ENCODE measurements at regions not wholly inside any gene's neighbourhood (a gene's known extent, or its start where the extent isn't known, plus 50 kb on each side); places are given as distances from the start of the nearest gene placed in this dataset.

GRCh38 chr10:130814610-130815009, 496.9 kb downstream of the TCERG1L start:
- Histone ChIP-seq H2AFZ (replicated peaks; ENCODE audit: low read length, poor library complexity) (no peak overlapping the region), H3K23ac (ENCODE audit: low read depth, low read length) (no peak overlapping the region), H3K9me3 (ENCODE audit: control insufficient read depth, insufficient read depth, low read length) (peaks cover 44% of the 10 kb centered on the region), H3K4me1 (ENCODE audit: control insufficient read depth, insufficient read depth, low read length) (no peaks in the 10 kb centered on the region), H2BK120ac (ENCODE audit: low read depth, low read length) (no peak overlapping the region), H3K4me2 (ENCODE audit: low read depth, low read length) (no peak overlapping the region), H2AK5ac (ENCODE audit: low read depth, low read length) (no peak overlapping the region), H4K8ac (ENCODE audit: low read depth in 2 of 2, low read length in 2 of 2) (no peak overlapping the region), H3K27ac (ENCODE audit: insufficient read depth, low read length) (no peak overlapping the region), H3K79me1 (ENCODE audit: low read depth in 1 of 2, low read length in 2 of 2) (no peaks in the 10 kb centered on the region), H3K18ac (ENCODE audit: low read depth, low read length) (no peak overlapping the region), H4K5ac (ENCODE audit: low read depth, low read length) (no peak overlapping the region), H3K27me3 (ENCODE audit: control insufficient read depth, insufficient read depth, low read length) (no peaks in the 10 kb centered on the region), H3K9ac (ENCODE audit: low read depth, low read length) (no peak overlapping the region), H2BK15ac (ENCODE audit: low read depth, low read length) (no peak overlapping the region), H2BK20ac (ENCODE audit: low read depth, low read length) (no peak overlapping the region), H3K4ac (ENCODE audit: low read depth, low read length) (no peak overlapping the region), H2AK9ac (replicated peaks; ENCODE audit: low read depth, low read length, poor library complexity) (no peak overlapping the region), H4K20me1 (ENCODE audit: insufficient read depth, low read length) (no peaks in the 10 kb centered on the region), H3K56ac (ENCODE audit: extremely low read depth, insufficient read depth, low read length) (no peak overlapping the region), H3K36me3 (ENCODE audit: control insufficient read depth, insufficient read depth, low read length) (no peaks in the 10 kb centered on the region), H2BK5ac (ENCODE audit: low read depth, low read length, poor library complexity, severe bottlenecking) (no peak overlapping the region), H4K91ac (ENCODE audit: insufficient read depth, low read depth, low read length) (no peak overlapping the region), H3K14ac (replicated peaks; ENCODE audit: low read depth, low read length) (no peak overlapping the region), H3K4me3 (ENCODE audit: insufficient read depth, low read depth, low read length) (no peak overlapping the region), H3K9me1 (ENCODE audit: insufficient read depth, low read length) (no peaks in the 10 kb centered on the region)
- dilution Hi-C loops (cut with HindIII; ENCODE audit: low sequenced_read_pairs, unreplicated experiment): no loop called here
- TF ChIP-seq, protein P1, sequence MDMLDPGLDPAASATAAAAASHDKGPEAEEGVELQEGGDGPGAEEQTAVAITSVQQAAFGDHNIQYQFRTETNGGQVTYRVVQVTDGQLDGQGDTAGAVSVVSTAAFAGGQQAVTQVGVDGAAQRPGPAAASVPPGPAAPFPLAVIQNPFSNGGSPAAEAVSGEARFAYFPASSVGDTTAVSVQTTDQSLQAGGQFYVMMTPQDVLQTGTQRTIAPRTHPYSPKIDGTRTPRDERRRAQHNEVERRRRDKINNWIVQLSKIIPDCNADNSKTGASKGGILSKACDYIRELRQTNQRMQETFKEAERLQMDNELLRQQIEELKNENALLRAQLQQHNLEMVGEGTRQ (IDR thresholded peaks at IDR 0.05; ENCODE audit: low read depth, low read length): no peak
- TF ChIP-seq MAFK (IDR thresholded peaks at IDR 0.05; ENCODE audit: low read depth, low read length): no peak
- TF ChIP-seq ELK1 (IDR thresholded peaks at IDR 0.05; ENCODE audit: borderline replicate concordance, low read depth, low read length): no peak
- no peak for TF ChIP-seq POLR2A (IDR thresholded peaks at IDR 0.05; ENCODE audit: low read depth, low read length)
- no peak for TF ChIP-seq RFX5 (IDR thresholded peaks at IDR 0.05; ENCODE audit: low read depth, low read length)
- TF ChIP-seq RAD21 (IDR thresholded peaks at IDR 0.05; ENCODE audit: low read length): no peak
- TF ChIP-seq RCOR1 (IDR thresholded peaks at IDR 0.05; ENCODE audit: insufficient replicate concordance, low read length): no peak
- TF ChIP-seq MAZ (IDR thresholded peaks at IDR 0.05; ENCODE audit: borderline replicate concordance, low read depth, low read length): no peak
- in situ Hi-C loops (cut with MboI; ENCODE audit: low sequenced_read_pairs): no loop called here
- intact Hi-C loops (cut with micrococcal nuclease): no loop called here
- ChIA-PET CTCF (no interaction called here), POLR2A (ENCODE audit: unreplicated experiment) (no interaction called here)
- DNase-seq: no peak
- WGBS, 2 experiments (ENCODE audit: extremely low coverage in 2 of 2, insufficient read length in 1 of 2): 51% methylated on average over 3 of the region's 7 CpGs; no CpG with 5 or more reads in 1 of the 2 experiments
- no TSS peak for BruUV-seq (replicated peaks)
- no peak for ATAC-seq (ENCODE audit: low read depth)
